NCI-H2171 treated with DMSO at 0.1 percent for 48 hours (cell line): ENCODE measurements at regions not wholly inside any gene's neighbourhood (a gene's known extent, or its start where the extent isn't known, plus 50 kb on each side); places are given as distances from the start of the nearest gene placed in this dataset.

Experiments used
- DNase-seq: peaks from one replicate; lab custom pipeline; 2025; lab: John Stamatoyannopoulos, UW

DNA sequence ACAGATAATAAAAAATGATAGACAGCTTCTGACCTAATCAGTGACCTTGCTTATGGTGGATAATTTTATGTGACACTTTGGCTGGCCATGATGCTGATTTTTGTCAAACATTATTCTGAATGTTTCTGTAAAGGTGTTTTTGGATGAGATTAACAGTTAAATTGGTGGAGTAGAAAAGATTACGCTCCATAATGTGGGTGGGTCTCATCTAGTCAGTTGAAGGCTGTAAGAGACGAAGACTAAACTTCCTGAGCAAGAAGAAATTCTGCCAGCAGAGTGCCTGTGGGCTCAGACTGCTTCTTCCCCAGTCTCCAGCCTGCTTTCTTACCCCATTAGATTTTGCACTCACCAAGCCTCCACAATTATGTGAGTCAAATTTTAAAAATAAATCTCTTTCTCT is 214.9 kb upstream of the ITGA4 start:
- no peak for DNase-seq

DNA sequence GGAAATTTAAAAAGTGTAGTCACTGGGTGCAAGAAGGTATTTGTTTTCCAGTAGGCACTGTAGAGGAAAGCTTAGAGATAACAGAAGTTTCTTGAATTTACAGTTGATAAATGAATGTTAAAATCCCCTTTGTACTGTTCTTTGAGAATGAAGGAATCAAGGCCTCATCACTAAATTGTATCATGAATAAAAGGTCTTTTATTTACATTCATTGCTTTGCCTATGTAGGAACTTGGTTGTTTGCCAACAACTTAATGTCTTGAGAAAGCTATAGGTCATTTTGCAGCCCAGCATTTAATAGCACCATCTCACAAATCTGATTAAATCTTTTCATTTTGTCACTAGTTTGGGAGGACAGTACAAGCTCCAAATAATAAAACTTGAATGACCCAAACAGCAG is 213.9 kb upstream of the ITGA4 start:
- no peak for DNase-seq

DNA sequence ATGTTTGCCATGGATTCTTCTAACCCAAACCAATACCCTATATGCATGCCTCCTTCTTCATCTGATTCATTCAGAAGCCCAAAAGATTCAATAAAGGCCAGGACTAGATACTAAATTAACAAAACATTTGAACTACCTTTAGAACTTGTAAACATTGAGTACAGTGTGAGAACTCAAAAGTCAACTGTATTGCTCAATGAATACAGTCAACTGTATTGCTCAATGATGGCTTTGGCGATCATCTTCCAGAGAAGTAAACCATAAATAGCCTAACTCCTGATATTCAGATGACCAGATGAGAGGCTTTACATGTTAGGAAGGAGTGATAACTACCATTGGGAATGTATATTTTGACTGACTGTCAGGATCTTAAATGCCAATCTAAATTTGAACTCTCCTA is 206.5 kb upstream of the ITGA4 start:
- no peak for DNase-seq

DNA sequence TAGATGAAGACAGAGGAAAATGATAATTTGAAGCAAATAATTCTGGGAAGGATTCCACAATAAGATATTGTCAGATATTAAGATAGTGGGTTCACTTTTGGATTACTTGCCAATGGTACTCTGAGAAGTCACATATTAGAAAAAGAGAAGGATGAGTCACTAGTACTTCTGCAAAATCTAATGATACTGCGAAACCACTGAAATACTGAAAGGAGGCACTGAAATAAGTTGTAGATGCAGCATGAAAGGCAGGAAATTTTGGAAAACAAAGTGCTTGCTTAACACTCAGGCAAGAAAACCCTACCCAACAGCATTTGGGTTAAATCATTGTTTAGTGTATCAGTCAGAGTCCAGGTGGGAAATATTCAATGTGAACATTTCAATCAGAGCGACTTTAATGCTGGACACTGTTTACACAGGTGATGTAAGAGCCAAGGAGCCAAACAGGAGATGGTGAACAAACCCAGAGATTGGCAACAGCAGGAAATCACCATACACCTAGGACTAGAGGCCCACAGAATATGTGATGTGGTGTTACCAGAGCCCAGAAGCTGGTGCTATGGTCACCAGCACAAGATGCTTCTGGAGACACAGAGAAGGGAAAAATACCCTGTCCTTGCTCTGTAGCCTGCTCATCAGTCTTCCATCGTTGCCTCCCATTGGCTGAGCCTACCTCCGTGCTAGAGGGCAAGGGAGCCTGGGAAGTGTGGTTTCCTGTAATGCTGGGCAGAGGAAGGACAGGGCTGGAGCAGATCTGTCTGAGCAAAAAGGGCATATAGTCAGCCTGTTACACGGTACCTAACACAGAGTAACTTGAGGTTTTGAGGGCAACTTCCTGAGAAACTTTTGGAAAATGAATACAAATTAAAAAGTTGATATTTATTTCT is 204.7 kb upstream of the ITGA4 start:
- DNase-seq = no peak

DNA sequence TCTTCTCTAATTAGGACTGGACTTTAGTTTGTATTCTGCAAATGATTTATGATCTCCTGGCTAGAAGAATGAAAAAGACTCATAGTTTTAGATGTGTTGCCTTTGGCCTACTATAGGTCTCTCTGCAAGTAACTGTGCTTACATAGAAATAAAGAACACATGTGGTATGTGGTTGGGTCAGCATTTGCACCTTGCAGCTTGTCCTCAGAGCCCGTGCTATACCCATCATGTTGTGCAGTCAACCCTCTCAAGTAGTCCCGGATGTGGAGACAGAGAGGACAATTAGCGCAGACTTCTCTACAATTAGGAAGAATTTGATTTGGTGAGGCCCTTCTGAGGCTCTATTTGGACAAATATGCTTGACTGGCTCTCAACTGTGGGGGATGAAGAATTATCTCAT is 203.7 kb upstream of the ITGA4 start:
- DNase-seq = no peak

DNA sequence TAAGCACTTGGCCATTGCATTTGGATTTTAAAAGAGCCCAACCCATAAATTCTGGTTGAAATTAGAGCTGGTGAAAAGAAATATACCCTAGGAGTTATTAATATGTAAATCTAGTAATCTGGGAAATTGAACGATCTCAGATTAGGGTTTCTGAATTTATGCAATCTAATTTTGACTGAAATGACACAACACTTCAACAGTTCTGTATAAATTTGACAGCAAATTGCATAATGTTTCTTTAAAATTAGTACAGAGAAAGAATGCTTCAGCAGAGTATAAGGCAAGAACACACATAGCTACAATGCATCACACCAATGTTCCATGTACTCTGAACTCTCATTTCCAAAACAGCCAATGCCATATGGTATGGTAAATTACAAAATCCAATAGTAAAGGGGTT is 201.5 kb upstream of the ITGA4 start:
- no peak for DNase-seq

DNA sequence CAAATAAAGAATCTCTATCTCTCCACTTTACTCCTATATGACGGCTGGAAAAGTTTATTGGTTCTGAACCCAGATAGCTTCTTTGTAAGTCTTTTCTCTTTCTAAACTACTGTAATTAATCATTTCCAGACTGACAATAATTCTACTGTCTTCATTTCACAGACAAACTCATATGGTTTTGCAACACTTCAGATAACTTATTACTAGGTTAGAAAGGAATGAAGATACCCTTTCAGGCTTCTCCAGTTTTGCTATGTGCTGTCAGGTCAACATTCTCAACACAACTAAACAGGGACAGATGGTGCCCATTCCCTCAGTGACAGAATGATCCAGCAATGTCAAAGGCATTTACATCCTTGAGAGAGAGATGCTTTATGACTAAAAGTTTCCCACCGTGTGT is 198.5 kb upstream of the ITGA4 start:
- DNase-seq = peak; percentile 64

DNA sequence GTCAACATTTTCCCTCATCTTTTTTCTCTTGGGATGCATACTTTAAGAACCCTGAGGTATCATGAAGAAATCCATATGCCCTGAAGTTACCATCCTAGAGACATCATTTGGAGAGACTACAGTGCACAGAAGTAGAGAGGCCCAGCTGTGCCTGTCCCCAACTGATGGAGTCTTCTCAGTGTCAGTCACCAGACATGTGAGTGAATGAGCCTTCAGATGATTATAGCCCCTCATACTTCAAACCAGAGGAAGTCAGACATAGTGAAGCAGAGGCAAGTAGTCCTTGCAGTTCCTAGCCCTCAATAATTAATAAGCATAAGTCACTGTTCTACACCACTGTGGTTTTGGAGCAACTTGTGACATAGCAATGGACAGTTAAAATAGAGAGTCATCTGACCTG is 194.4 kb upstream of the ITGA4 start:
- DNase-seq = no peak

DNA sequence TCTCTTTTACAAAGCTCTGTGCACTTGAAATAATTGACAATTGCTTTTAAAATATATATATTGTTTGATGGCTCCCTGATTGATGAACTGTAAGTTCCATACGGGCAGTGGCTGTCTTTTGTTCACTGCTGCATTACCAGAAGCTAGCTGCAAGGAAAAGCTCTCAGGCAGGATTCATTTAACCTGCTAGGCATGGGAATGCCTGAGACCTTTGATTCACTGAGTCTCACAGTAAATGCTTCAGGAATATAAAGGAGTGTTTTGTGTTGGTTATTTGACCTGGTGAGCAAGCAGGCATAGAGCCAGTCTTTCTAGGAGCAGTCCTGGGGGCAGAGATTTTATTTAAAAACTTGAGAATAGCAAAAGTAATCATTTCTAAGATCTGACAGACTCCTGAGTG is 193.2 kb upstream of the ITGA4 start:
- DNase-seq = no peak

DNA sequence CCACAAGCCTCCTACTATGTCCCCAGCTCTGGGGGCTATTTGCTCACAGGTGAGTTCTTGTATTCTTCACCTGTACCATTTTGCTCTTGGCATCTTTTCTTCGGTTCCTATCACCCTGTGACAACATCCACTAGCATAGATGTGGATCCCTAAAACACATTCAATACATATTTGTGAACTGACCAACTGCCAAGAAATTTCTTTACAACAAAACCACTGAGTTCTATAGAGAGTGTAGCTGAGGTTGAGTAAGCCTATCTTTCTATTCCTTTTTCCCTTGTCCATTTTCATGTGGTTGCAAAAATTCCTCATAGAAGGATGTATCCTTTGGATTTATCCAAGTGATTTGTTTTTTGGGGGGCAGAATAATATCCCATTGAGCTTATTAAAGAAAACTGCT is 192.7 kb upstream of the ITGA4 start:
- no peak for DNase-seq

DNA sequence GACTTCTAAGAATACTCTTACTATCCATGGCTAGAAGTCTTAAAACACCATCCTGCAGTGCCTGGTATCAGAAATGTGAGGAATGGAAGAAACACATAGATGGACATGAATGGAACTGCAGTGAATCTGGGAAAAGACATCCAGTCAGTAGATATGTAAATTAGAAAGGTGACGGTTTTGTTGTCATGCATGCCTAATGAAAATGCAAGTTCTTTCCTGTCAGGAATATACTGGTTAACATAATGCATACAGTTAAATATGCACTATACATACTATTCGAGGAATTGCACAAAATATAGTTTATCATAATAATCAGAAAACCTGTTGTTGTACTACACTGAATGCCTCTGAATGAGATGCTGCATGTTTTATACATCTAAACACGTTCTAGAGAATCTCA is 190.6 kb upstream of the ITGA4 start:
- no peak for DNase-seq

DNA sequence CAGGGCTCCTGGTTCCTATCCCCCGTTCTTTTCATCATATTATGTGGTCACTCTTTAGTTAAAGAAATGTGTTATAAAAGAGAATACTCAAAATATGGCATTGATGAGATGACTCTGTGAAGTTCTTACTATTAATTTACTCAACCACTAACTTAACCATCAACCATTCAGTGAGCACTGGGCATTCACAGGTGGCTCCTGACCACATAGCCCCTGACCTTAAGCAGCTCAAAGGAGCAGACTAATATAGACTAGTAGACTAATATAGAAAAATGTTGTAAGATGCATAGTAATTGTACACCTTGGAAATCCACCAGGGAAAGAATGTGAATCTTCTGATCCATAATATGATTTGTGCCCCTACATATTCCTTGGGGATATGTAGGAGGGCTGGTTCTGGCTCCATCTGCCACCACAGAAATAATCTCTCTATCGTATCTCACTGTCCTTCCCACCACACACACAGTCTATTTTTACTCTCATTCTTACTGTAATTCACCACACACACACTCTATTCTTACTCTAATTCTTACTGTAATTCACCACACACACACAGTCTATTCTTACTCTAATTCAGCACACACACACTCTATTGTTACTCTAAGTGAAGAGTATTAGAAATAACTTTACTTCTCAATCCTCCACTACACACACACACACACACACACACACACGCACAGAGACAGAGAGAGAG is 188.9 kb upstream of the ITGA4 start:
- DNase-seq = peak; percentile 74

DNA sequence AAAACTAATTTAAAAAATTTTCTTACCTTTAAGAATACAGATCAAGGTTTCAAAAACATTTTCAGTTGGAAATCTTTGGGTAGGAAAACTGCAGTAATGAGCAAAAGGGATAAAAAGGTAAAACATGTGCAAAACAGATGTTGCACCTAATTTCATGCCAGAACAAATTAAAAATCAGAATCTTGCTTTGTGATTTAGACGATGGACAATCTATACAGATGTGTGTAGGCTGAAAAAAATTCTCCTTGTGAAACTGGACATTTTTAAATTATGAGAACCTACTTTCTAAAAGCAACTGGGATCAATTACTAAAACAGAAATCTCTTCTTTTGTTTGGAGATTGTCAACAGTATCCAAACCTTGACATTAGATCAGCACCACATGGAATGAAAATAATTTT is 183.2 kb upstream of the ITGA4 start:
- DNase-seq = no peak

DNA sequence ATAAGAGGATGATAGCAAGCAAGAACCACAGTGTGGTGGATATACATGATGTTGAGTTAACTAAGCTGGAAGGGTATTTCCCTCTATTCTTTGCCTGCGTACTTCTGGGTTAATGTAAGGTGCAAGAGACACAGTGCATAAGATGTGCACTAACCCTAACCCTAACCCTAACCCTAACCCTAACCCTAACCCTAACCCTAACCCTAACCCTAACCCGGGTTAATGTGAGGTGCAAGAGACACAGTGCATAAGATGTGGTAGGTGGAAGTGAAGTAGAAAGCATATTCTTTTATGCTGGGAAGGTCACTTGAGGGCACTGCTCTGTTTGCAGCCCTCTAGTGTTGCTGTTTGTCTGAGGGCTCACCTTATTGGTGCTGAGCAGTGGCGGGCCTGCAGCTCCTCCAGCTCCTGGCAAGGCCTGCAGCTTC is 181.5 kb upstream of the ITGA4 start:
- DNase-seq = no peak

DNA sequence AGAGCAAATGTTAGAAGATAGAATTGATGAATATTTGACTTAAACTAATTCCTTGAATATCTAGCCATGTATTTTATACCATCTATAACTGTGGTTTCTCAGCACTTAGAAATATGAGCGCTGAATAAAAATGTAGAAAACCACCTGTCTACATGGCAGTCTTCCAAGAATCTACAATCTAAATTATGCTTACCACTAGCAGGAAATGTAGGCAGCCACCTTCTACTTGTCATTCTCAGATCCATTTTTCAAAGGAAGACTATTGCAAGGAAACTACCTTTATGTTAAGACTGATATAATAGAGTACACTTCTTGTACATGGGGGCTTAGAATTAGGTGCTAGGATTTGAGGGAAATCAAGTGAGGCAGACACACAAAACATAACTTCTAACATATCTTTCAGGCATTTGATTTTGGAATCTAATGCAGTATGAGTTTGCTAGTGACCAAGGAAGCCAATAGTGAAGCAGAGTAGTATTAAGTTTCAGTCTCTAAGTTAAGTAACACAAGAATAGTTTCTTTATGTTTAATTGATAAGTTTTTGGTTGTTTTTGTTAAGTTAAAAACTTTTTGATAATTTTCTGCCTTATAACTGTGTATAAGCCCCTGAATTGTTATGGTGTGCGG is 175.9 kb upstream of the ITGA4 start:
- DNase-seq = peak; percentile 94

DNA sequence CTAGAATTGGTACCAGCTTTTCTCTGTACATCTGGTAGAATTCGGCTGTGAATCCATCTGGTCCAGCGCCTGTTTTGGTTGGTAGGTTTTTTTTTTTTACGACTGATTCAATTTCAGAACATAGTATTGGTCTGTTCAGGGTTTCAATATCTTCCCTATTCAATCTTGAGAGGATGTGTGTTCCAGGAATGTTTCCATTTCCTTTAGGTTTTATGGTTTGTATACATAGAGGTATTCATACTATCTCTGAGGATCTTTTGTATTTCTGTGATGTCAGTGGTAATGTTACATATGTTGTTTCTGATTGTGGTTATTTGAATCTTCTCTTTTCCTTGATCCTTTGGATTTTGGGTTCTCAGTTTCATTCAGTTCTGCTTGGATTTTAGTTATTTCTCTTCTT is 172.1 kb upstream of the ITGA4 start:
- no peak for DNase-seq

DNA sequence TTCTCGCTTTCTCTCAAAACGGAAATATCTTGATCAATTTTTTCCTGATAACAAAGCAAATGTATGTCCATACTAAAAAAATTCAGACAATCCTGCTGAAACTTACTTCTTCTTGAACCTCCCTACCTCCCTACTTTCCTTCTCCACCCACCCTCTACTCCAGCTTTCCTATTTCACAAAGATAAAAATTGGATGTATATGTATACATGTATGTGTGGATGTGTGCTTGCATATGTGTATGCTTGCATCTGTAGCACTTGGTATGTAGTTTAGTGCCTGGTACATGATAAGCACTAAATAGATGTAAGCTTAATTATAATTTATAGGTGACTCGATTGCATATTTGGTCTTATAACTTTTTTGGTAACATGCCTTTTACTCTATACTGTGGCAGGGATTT is 167.5 kb upstream of the ITGA4 start:
- DNase-seq = no peak

DNA sequence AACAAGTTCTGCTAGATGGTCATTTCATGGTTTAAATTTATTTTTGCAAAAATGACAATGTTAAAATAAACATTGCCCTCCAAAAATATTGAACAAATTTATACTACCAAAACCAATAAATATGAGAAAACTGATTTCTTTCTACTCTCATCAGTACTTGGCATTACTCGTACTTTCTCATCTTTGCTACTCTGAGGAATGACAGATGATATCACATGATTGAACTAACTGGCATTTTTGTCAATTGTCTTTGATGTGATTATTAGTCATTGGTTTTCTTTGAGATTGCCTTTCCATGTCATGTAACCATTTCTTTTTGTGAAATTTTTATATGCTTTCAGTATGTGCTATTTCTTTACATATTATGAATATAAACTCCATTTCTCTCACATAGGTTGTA is 167.0 kb upstream of the ITGA4 start:
- DNase-seq = no peak

DNA sequence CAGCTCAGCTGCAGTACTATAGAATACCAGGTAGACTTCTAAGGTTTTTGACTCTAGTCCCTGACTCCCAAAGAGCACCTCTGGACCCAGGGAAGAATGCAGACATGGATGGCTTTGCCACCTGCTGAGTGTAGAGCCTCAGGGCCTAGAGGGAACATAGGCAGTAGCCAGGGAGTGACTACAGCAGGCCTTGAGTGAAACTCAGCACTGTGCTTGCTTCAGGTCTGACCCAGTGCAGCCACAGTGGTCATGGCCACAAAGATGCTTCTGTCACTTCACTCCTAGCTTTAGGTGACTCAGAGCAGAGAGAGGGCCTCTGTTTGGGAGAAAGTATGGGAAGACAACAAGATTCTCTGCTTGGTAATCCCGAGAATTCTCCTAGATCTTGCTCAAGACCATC is 162.2 kb upstream of the ITGA4 start:
- no peak for DNase-seq

DNA sequence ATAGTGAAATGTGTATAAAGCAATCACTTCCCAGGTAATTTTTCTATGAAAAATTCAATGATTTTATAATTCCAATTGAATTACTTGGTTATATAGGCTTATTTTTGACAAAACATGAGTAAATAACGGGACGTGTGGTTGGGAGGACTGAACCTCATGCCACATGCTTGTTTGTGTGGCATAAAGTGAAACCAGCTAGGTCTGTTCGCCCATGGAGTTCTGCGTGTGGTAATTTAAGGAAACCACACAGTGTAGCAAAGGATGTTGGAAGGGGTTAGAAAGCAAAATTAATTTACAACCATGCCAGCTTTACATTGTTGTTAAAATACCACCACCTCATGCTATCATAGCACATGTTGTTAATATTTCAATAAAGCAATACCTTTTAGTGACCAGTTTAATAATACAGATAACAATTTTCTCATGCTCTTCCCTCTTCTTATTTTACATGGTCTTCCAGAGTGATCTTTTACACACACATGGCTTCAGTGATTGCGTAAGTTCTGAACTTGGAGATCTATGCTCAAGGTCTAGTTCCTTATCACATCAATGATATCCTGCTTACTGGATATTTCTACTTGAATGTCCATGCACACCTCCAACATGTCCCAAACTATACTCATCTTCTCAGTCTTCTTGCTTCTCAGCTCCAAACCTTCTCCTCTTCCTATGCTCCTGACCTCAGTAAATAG is 156.4 kb upstream of the ITGA4 start:
- DNase-seq = no peak

DNA sequence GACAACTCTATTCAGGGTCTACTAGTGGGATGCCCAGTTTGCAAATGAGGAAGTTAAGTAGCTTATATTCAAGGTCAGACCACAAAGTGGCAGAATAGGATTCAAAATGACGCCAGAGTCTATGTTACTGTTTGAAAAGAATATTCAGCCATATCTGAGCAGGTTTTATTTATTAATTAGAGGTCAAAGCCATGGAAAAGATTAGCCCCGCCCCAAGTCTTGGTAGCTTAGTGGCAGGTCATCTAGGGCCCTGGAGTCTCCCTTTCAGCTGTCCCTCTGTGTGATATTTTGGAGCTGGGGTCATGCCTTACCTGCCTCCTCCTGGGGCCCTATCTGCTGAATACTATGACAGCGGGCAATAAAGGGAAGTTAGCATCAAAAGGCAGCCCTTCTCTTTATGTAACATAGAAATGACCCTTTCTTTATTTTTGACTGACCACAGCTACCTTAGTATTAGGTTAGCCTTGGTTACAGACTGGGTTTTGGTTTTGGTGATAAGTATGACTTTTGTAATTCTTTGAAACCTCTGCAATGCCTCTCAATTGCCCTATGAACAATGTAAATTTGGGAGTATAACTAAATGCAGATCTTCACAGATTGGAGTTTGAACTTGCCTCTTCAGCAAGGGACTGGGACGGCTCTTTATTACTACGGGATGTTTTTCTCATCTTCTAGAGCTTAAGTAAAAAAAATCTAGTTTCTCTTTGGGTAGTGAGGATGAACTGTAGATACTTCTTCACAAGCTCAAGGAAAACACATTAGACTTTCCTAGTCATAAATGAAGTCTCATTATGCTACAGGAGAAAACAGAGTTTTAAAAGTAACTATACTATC is 153.0 kb upstream of the ITGA4 start:
- DNase-seq = no peak
